ENCODE measurements at regions not wholly inside any gene's neighbourhood (a gene's known extent, or its start where the extent isn't known, plus 50 kb on each side); places are given as distances from the start of the nearest gene placed in this dataset.

DNA sequence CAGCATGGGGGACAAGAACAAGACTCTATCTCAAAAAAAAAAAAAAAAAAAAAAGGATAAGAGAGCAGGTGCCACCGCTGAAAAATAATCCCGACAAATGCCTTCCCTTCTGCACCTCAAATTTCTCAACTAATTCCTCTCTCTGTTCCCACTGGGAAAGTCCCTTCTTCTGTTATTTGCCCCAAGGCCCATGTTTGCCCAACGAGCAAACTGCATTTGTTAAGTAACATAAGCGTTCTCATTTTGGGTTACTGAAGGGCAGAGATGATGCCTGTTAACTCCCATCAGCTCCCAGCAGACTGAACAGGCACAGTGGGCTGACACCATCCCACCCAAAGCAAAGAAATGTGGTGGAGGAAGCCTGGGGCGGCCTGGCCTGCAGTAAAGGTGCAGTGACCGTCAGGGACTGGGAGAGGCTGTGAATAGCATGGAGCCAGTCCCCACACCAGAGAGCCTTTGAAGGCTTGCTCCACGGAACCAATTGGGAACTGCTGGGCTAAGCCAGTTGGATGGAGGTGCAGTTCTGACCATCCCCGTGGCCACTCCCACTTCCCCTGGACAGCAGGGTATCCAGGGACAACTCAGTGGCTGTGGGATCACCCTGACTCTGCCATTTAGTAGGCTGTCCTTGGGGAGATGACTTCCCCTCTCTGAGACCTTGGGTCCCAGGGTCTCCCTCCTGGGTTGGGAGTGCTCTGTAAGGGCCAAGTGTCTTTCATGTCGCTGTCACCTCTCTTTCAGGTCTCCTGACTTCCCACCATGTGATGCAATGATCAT, 149.7 kb upstream of the IER5L start:
- peaks cover 21% of the 10 kb centered on the region for H3K4me1 Mint-ChIP-seq
- H3K4me3 Mint-ChIP-seq: no peak overlapping the region
- no peaks in the 10 kb centered on the region for H3K27me3 Mint-ChIP-seq
- no peaks in the 10 kb centered on the region for H3K9me3 Mint-ChIP-seq
- H3K36me3 Mint-ChIP-seq: no peaks in the 10 kb centered on the region
- H3K27ac Mint-ChIP-seq: no peak overlapping the region

GRCh38 chr9:129326061-129327005, 148.3 kb upstream of the IER5L start:
- Mint-ChIP-seq H3K9me3 (no peaks in the 10 kb centered on the region), H3K4me1 (peaks cover 21% of the 10 kb centered on the region), H3K36me3 (no peaks in the 10 kb centered on the region), H3K27me3 (no peaks in the 10 kb centered on the region), H3K4me3 (no peak overlapping the region), H3K27ac (no peak overlapping the region)

DNA sequence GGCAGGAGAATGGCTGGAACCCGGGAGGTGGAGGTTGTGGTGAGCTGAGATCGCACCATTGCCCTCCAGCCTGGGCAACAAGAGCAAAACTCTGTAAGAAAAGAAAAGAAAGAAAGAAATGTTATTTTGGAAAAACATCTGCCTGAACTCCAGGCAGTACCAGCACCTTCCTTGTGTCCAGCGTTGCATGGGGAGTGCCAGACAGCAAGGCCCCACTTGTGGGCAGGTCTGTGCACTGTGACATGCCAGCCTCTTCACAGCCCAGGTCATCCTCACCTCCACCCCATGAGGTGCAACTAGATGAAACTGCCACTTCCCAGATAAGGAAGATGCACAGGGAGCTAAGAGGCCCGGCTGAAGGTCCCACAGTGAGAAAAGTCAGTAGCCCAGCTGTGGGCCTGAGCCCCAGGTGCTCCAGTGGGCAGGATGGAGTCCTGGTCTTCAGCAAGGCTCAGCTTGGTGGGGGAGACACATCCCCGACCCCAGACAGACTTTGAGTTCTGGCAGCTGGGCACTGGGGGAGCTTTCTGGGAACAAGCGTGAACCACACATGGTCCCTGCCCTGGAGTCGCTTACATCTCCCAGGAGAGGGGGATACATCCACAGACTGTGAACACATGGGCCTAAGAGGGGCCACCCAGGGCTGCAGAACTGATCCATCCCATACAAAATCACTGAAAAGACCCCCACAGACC, 146.9 kb upstream of the IER5L start:
- H3K4me1 Mint-ChIP-seq: peaks cover 32% of the 10 kb centered on the region
- H3K36me3 Mint-ChIP-seq: no peaks in the 10 kb centered on the region

DNA sequence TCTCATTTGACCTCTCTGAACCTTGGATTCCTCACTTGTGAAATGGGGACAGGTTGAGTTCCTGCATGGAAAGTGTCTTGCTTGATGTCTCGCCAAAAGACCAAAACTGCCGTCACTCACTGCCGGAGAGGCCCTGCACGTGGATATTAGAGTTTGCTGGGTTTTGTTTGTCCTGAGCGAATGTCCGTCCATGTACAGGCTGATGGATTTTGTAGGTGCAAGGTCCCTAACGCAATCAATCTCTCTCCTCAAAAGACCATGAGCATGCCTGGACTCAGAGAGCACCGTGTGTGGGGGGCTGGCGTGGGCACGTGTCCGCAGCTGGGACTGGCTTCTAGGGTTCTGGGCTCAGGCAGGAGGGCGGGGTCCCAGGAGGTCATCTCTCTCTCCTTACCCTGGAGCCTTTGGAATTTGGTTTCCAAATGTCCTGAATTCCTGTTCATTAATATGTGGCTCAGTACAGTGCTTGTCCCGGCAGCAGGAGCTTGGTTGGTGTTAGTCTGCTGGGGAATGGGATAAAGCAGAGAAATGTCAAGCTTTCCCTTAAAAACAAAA, 146.0 kb upstream of the IER5L start:
- Mint-ChIP-seq H3K36me3 (no peaks in the 10 kb centered on the region), H3K27me3 (no peaks in the 10 kb centered on the region), H3K9me3 (no peaks in the 10 kb centered on the region), H3K4me1 (peaks cover 32% of the 10 kb centered on the region), H3K27ac (no peak overlapping the region), H3K4me3 (no peak overlapping the region)

More for the DNA sequence above, 146.9 kb upstream of the IER5L start:
- H3K27me3 Mint-ChIP-seq: no peaks in the 10 kb centered on the region
- H3K9me3 Mint-ChIP-seq: no peaks in the 10 kb centered on the region
- H3K27ac Mint-ChIP-seq: no peak overlapping the region
- H3K4me3 Mint-ChIP-seq: no peak overlapping the region

GRCh38 chr9:129323376-129323998, 145.4 kb upstream of the IER5L start:
- H3K9me3 Mint-ChIP-seq: no peaks in the 10 kb centered on the region
- peaks cover 26% of the 10 kb centered on the region for H3K4me1 Mint-ChIP-seq
- H3K27ac Mint-ChIP-seq: no peak overlapping the region
- no peaks in the 10 kb centered on the region for H3K27me3 Mint-ChIP-seq
- H3K36me3 Mint-ChIP-seq: no peaks in the 10 kb centered on the region
- no peak overlapping the region for H3K4me3 Mint-ChIP-seq

- Mint-ChIP-seq H3K4me3 (no peak overlapping the region), H3K27me3 (no peaks in the 10 kb centered on the region), H3K36me3 (no peaks in the 10 kb centered on the region), H3K9me3 (no peaks in the 10 kb centered on the region), H3K27ac (no peak overlapping the region), H3K4me1 (peaks cover 20% of the 10 kb centered on the region)
These were observed 144.7 kb upstream of the IER5L start for GRCh38 chr9:129322641-129323375.

- H3K4me1 Mint-ChIP-seq: peaks cover 20% of the 10 kb centered on the region
- H3K27ac Mint-ChIP-seq: no peak overlapping the region
These were observed 144.1 kb upstream of the IER5L start for GRCh38 chr9:129322022-129322621.

GRCh38 chr9:129321286-129322021, 143.4 kb upstream of the IER5L start:
- Mint-ChIP-seq H3K27me3 (no peaks in the 10 kb centered on the region), H3K9me3 (no peaks in the 10 kb centered on the region), H3K27ac (no peak overlapping the region), H3K4me1 (peaks cover 20% of the 10 kb centered on the region), H3K4me3 (peak overlapping the region; percentile 23), H3K36me3 (no peaks in the 10 kb centered on the region)

More at GRCh38 chr9:129322022-129322621, 144.1 kb upstream of the IER5L start:
- Mint-ChIP-seq H3K36me3 (no peaks in the 10 kb centered on the region), H3K9me3 (no peaks in the 10 kb centered on the region), H3K27me3 (no peaks in the 10 kb centered on the region), H3K4me3 (no peak overlapping the region)

DNA sequence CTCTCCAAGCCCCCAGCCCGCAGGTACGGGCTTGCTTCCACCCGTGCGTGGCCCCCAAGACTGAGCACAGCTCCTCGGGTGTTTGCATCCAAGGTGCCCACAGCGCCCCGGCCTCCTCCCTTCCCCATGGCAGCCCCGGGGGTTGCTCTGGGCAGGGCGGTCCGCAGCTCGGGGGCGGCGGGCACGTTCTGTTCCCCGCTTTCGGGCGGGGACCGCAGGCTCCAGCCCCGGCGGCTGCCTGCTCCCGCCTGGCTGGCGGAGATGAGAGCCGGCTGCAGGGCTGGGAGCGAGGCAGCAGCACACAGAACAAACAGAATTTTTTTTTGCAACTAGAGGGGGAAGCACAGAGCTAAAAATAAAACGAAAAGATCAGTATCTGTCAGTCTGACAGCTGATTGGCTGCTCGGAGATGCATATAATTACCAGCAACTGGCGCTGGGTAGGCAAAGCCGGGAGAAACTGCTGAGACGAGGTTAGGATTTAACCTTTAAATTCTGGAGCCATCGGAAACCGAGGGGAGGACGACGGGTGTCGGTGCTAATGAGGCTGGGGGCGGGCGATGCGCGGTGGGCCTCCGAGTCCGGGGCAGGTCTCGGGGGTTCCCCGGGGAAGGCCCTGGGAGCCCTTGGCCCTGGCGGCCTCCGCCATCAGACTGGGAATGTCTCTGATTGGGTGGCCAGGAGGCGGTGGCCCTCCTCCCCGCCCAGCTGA, 142.7 kb upstream of the IER5L start:
- Mint-ChIP-seq H3K36me3 (no peaks in the 10 kb centered on the region), H3K9me3 (no peaks in the 10 kb centered on the region), H3K4me3 (peak overlapping the region; percentile 93), H3K4me1 (peaks cover 20% of the 10 kb centered on the region), H3K27ac (peak overlapping the region; percentile 92), H3K27me3 (no peaks in the 10 kb centered on the region)

DNA sequence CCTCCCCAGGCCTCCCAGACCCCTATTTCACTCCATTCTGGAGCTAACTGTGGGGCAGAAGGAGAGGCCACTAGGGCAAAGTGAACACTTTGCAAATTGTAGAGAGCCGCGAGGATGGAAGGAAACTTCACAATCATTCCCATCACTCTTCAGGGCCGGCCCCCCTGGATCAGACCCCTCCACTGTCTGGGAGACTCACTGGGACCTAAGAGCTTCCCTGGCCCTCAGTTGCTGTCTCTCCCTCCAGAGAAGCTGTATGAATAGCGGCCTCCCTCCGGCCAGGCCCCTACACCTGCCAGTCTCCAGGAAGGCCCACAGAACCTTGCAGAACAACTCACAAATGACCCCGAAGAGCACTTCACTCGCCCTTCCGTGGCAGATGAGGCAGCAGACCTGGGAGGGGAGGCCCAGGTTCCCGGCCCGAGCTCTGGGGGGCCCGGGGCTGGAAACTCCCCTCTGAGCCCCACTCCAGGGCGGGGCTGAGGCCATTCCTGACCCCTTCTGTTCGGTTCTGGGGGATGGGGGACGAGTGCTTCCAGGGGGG, 141.9 kb upstream of the IER5L start:
- H3K27ac Mint-ChIP-seq: no peak overlapping the region
- H3K27me3 Mint-ChIP-seq: no peaks in the 10 kb centered on the region
- H3K36me3 Mint-ChIP-seq: no peaks in the 10 kb centered on the region
- no peak overlapping the region for H3K4me3 Mint-ChIP-seq
- peaks cover 20% of the 10 kb centered on the region for H3K4me1 Mint-ChIP-seq
- H3K9me3 Mint-ChIP-seq: no peaks in the 10 kb centered on the region

DNA sequence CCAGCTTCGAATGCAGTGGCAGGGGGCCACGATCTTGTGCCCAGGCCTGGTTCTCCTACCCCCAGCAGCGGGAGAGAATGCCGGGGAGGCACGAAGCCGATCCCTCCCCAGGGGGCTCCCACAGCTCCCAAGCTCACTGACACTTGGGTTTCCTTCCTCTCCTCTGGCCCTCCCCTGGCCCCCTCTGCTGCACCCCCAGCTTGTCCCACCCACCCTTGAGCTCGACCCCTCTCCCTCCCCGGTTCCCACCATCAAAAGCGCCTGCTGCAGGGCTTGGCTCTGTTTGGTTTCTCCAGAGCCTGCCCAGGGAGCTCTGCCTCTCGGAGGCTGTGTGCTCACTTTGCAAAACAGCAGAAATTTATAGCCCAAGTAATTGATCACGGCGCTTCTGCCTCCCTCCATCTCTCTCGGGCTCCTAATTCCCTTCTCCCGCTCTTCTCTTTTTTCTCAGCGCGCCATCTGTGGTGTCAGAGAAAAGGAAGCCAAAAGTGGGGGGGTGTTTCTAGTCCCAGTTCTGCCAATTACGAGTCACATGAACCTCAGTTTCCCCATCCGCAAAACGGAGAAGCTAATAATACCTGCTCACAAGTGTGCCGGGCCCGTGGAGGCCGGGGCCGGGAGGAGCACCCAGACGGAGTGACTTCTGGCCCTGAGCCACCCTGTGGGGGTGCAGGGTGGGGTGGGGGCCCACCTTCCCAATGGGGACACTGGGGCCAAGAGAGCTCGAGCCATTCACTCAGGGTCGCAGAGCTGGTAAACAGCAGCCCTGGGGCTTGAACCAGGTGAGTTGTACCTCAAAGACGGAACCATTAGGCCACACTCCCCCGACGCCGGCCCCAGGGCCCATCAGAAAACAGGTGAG, 141.2 kb upstream of the IER5L start:
- no peaks in the 10 kb centered on the region for H3K9me3 Mint-ChIP-seq

More for the DNA sequence above, 141.2 kb upstream of the IER5L start:
- Mint-ChIP-seq H3K27me3 (no peaks in the 10 kb centered on the region), H3K27ac (no peak overlapping the region), H3K4me1 (peaks cover 20% of the 10 kb centered on the region), H3K4me3 (no peak overlapping the region), H3K36me3 (no peaks in the 10 kb centered on the region)

All from activated naive CD4-positive, alpha-beta T cell treated with anti-CD3 and anti-CD28 coated beads, Interleukin-2, amount 50 U/mL, for 24 hours (primary cell).